ENCODE measurements at regions not wholly inside any gene's neighbourhood (a gene's known extent, or its start where the extent isn't known, plus 50 kb on each side); places are given as distances from the start of the nearest gene placed in this dataset.
"Not testable (repeated sequence)": the region's sequence is repeated elsewhere in the genome, so short reads cannot be mapped to it uniquely, and the experiment has no call there.

DNA sequence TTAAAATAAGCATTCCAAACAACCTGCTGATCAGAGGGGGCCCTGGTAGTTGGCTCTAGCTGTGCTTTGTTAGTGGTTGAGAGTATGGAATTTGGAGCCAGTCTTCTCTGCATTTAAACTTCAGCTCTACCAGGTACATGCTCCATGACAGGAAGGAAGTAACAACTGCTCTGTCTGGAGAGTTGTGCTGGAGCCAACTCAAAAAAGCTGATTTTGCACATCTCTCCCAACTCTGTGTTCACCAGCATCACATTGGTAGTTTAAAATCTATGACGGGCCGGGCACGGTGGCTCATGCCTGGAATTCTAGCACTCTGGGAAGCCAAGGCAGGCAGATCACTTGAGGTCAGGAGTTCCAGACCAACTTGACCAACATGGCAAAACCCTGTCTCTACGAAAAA is 68.8 kb upstream of the BMP2 start:
- Histone ChIP-seq H3K9me3 (no peaks in the 10 kb centered on the region), H3K27ac (no peak overlapping the region), H3K4me3 (no peak overlapping the region), H3K27me3 (no peaks in the 10 kb centered on the region), H3K36me3 (no peaks in the 10 kb centered on the region), H3K4me1 (no peaks in the 10 kb centered on the region)
- intact Hi-C loops (cut with DNase I), result no loop called here
- DNase-seq (ENCODE audit: extremely low spot score in 2 of 2), result no peak
- TF ChIP-seq POLR2A (IDR thresholded peaks at IDR 0.05) (no peak), POLR2AphosphoS5 (IDR thresholded peaks at IDR 0.05; ENCODE audit: insufficient read depth in 1 of 2, low read depth in 1 of 2) (no peak)
- TF ChIP-seq, protein P1, sequence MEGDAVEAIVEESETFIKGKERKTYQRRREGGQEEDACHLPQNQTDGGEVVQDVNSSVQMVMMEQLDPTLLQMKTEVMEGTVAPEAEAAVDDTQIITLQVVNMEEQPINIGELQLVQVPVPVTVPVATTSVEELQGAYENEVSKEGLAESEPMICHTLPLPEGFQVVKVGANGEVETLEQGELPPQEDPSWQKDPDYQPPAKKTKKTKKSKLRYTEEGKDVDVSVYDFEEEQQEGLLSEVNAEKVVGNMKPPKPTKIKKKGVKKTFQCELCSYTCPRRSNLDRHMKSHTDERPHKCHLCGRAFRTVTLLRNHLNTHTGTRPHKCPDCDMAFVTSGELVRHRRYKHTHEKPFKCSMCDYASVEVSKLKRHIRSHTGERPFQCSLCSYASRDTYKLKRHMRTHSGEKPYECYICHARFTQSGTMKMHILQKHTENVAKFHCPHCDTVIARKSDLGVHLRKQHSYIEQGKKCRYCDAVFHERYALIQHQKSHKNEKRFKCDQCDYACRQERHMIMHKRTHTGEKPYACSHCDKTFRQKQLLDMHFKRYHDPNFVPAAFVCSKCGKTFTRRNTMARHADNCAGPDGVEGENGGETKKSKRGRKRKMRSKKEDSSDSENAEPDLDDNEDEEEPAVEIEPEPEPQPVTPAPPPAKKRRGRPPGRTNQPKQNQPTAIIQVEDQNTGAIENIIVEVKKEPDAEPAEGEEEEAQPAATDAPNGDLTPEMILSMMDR (IDR thresholded peaks at IDR 0.05), result no peak

DNA sequence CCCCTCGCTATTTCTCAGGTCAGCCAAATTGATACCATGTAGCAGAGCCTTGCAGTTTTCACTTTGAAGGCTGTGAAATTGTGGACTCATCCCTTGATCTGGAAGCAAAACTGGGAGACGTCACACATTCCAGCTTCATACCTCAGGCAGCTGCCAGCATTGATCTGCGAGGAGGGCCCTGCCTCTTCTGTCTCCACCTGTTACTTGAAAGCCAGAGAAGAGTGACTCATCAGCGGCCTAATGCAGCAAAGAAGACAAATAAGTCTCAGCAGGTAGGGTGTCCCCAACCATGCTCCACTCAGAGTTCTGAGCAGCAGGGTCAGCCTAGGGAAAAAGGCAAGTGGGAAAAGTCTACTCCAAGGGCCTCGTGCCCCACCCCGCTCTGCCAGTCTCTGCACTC is 69.4 kb upstream of the BMP2 start:
- DNase-seq (ENCODE audit: extremely low spot score in 2 of 2), result no peak
- Histone ChIP-seq H3K4me1 (no peaks in the 10 kb centered on the region), H3K9me3 (no peaks in the 10 kb centered on the region), H3K4me3 (no peak overlapping the region), H3K27ac (no peak overlapping the region), H3K27me3 (no peaks in the 10 kb centered on the region), H3K36me3 (no peaks in the 10 kb centered on the region)
- TF ChIP-seq POLR2A (IDR thresholded peaks at IDR 0.05), result no peak
- no peak for TF ChIP-seq POLR2AphosphoS5 (IDR thresholded peaks at IDR 0.05; ENCODE audit: insufficient read depth in 1 of 2, low read depth in 1 of 2)
- TF ChIP-seq, protein P1 (IDR thresholded peaks at IDR 0.05), result no peak
- intact Hi-C loops (cut with DNase I), result no loop called here

DNA sequence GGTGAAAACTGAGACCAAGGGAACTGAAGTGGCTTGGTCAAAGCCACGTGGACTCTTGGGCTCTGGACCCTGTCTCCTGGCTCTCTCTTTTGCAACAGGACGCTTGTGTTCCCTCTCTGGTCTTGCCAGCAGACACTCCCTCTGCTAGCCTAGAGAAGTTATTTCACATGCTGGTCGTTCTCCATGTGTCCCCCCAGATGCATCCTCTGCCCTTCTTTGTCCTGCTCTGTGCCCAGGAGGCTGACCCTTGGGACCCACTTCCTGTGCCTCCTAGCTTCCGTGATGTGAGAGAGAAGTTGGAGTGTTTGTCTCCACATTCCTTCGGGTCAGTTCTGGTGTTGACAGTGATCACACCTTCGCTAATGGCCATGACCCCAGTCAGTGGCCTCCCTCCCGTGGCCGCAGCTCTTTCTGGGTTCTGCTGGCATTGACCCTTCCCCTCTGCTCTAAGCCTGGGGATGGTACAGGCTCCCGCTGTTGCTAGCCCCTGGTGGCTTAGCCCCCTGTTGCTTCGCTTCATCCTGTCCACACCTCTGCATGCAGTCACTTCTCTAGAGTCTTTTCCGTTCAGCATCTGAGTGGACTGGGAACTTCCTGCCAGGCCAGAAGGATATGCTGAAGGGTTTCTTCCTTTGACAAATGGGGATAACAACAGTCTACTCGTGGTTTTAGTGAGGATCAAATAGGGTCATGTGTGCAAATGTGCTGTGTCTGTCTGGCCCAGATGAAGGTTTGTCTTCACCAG is 70.1 kb upstream of the BMP2 start:
- Histone ChIP-seq H3K4me1 (no peaks in the 10 kb centered on the region), H3K27ac (no peak overlapping the region), H3K27me3 (no peaks in the 10 kb centered on the region), H3K4me3 (no peak overlapping the region), H3K9me3 (no peaks in the 10 kb centered on the region), H3K36me3 (no peaks in the 10 kb centered on the region)
- intact Hi-C loops (cut with DNase I), result no loop called here
- TF ChIP-seq, protein P1 (IDR thresholded peaks at IDR 0.05), result no peak
- TF ChIP-seq POLR2AphosphoS5 (IDR thresholded peaks at IDR 0.05; ENCODE audit: insufficient read depth in 1 of 2, low read depth in 1 of 2) (no peak), POLR2A (IDR thresholded peaks at IDR 0.05) (no peak)
- no peak for DNase-seq (ENCODE audit: extremely low spot score in 2 of 2)

DNA sequence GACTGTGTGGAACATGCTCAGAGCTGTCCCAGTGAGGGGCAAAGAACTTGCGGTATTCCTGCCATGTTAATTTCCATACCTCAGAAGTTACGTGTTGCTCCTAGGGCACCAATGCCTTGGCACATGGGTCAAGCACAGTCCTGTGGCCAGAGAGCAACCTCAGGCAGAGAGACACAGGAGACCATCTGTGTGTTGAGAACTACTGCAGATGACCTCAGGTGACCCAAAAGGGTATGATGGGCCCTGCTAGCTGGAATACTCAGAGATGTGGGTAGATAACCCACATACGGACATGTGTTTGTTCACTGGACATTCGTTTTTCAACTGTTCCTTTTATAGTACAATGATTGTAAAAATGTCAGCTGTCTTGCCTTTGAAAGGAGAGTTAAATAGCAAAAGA is 71.5 kb upstream of the BMP2 start:
- TF ChIP-seq, protein P1 (IDR thresholded peaks at IDR 0.05), result no peak
- no peak for TF ChIP-seq POLR2A (IDR thresholded peaks at IDR 0.05)
- no peak for TF ChIP-seq POLR2AphosphoS5 (IDR thresholded peaks at IDR 0.05; ENCODE audit: insufficient read depth in 1 of 2, low read depth in 1 of 2)
- Histone ChIP-seq H3K27me3 (no peaks in the 10 kb centered on the region), H3K36me3 (no peaks in the 10 kb centered on the region), H3K27ac (no peak overlapping the region), H3K9me3 (no peaks in the 10 kb centered on the region), H3K4me1 (no peaks in the 10 kb centered on the region), H3K4me3 (no peak overlapping the region)
- no peak for DNase-seq (ENCODE audit: extremely low spot score in 2 of 2)
- intact Hi-C loops (cut with DNase I), result no loop called here

DNA sequence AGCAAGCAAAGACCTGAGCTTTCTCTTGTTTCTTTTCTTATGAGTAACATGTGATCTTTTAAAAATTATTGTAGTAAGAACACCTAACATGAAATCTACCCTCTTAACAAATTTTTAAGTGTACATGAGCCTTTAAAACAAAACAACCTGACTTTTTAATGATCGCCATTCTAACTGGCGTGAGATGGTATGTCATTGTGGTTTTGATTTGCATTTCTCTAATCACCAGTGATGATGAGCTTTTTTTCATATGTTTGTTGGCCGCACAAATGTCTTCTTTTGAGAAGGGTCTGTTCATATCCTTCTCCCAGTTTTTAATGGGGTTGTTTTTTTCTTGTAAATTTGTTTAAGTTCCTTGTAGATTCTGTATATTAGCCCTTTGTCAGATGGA is 73.7 kb upstream of the BMP2 start:
- H3K4me3 ChIP-seq; H3K27ac ChIP-seq; DNase-seq (ENCODE audit: extremely low spot score in 2 of 2); H3K27me3 ChIP-seq; intact Hi-C loops (cut with DNase I); H3K4me1 ChIP-seq; H3K36me3 ChIP-seq; H3K9me3 ChIP-seq: not testable (repeated sequence)

All from vagina (tissue), 2 donors.